K562 (cell line): ENCODE measurements at regions not wholly inside any gene's neighbourhood (a gene's known extent, or its start where the extent isn't known, plus 50 kb on each side); places are given as distances from the start of the nearest gene placed in this dataset.

Experiments used
- ATAC-seq: fragments of 200-7000 bp; cut with Tn5 transposase; 3 replicates; pipeline ENCODE4 v1.9.1; 2020; ENCODE audit warnings: moderate library complexity
- BruUV-seq: library from RNA; stranded (reverse); fragments of 400-500 nt; replicated peaks from 2 replicates; lab custom pipeline; 2021; lab: Mats Ljungman, UMichigan
- CTCF ChIA-PET: fragments of 300-600 bp; formaldehyde crosslinking; extraction: SDS; loops from one replicate; lab custom pipeline; 2021; ENCODE audit warnings: low intra/inter-chr PET ratio; lab: Yijun Ruan, JAX
- POLR2A ChIA-PET: fragments of 300-600, 350-650 bp; sonication (Branson Sonifier 250); formaldehyde crosslinking; extraction: SDS; loops from one replicate; lab custom pipeline; 2021; ENCODE audit warnings: antibody characterized with exemption, inconsistent platforms; lab: Yijun Ruan, JAX
- DNase-seq, 4 experiments: peaks; one replicate each; pipeline versions ENCODE4 v3.0.0 to v3.0.0-alpha.2; 2011 to 2018; ENCODE audit warnings: low spot score in 3 of 4, mixed read lengths in 3 of 4; ENCODE audit errors: extremely low read depth in 1 of 4
- FAIRE-seq: peaks from 2 replicates; lab custom pipeline; 2011; peaks lifted over from hg19 to GRCh38; lab: Jason Lieb, UNC
- H2AFZ ChIP-seq: 2 replicates; pipeline ENCODE4 v1.6.0; 2011; ENCODE audit warnings: low read depth, low read length, control low read depth, inconsistent platforms
- H3K27ac ChIP-seq: fragments of 200-600 bp; 3 replicates; pipeline ENCODE4 v1.8.0; 2011; ENCODE audit warnings: low read depth, mild to moderate bottlenecking, control low read depth, inconsistent platforms, low read length, moderate library complexity, mixed read lengths; ENCODE audit errors: extremely low read depth
- H3K27me3 ChIP-seq, 2 experiments: fragments of 300-600 bp in 1 of 2; 2 replicates in 1 of 2; 3 replicates in 1 of 2; pipeline versions ENCODE4 v1.6.0 to v1.8.0; 2011; ENCODE audit warnings: inconsistent platforms in 2 of 2, low read length in 2 of 2, mild to moderate bottlenecking in 1 of 2, mixed read lengths in 1 of 2, moderate library complexity in 1 of 2; ENCODE audit not compliant: control insufficient read depth in 2 of 2, insufficient read depth in 2 of 2
- H3K36me3 ChIP-seq: fragments of 300-600 bp; 3 replicates; pipeline ENCODE4 v1.8.0; 2011; ENCODE audit warnings: mild to moderate bottlenecking, low read length, inconsistent platforms; ENCODE audit not compliant: control insufficient read depth, insufficient read depth
- H3K4me1 ChIP-seq, 2 experiments: fragments of 200-600 bp in 1 of 2; replicated peaks in 1 of 2; 2 replicates in 1 of 2; 3 replicates in 1 of 2; pipeline versions ENCODE4 v1.5.1 to v1.8.0; 2011; ENCODE audit warnings: inconsistent platforms in 2 of 2, low read length in 2 of 2, mild to moderate bottlenecking in 1 of 2, mixed read lengths in 1 of 2, moderate library complexity in 1 of 2; ENCODE audit not compliant: control insufficient read depth in 2 of 2, insufficient read depth in 2 of 2
- H3K4me2 ChIP-seq: 2 replicates; pipeline ENCODE4 v1.6.1; 2011; ENCODE audit warnings: low read length, control low read depth, inconsistent platforms, mixed read lengths; ENCODE audit not compliant: insufficient read depth
- H3K4me3 ChIP-seq: fragments of 200-600 bp; sonication (generic), shearing (Covaris generic); 2 replicates; pipeline ENCODE4 v1.5.1; 2016; ENCODE audit warnings: control low read depth, inconsistent platforms
- H3K79me2 ChIP-seq: fragments of 200-600 bp; 3 replicates; pipeline ENCODE4 v1.8.0; 2011; ENCODE audit warnings: low read length, inconsistent platforms; ENCODE audit not compliant: control insufficient read depth, insufficient read depth
- H3K9ac ChIP-seq, 2 experiments: 2 replicates each; pipeline versions ENCODE4 v1.6.0 to v1.6.1; 2011; ENCODE audit warnings: low read depth in 2 of 2, low read length in 2 of 2, control low read depth in 1 of 2, inconsistent platforms in 1 of 2, mild to moderate bottlenecking in 1 of 2, mixed read lengths in 1 of 2; ENCODE audit not compliant: insufficient read depth in 1 of 2
- H3K9me1 ChIP-seq: one replicate; pipeline ENCODE4 v1.6.0; 2011; ENCODE audit warnings: inconsistent platforms, mild to moderate bottlenecking, low read length, moderate library complexity; ENCODE audit not compliant: control insufficient read depth, insufficient read depth
- H3K9me3 ChIP-seq: replicated peaks from 2 replicates; pipeline ENCODE4 v1.5.1; 2011; ENCODE audit warnings: low read depth, low read length, inconsistent platforms; ENCODE audit not compliant: control insufficient read depth, insufficient read depth
- H4K20me1 ChIP-seq: replicated peaks from 2 replicates; pipeline ENCODE4 v1.6.1; 2011; ENCODE audit warnings: low read length, inconsistent platforms, mixed read lengths; ENCODE audit not compliant: control insufficient read depth, insufficient read depth
- FOXA3 ChIP-seq, 2 experiments: fragments of 450-650 bp in 1 of 2; sonication (generic) in 1 of 2; formaldehyde crosslinking; IDR thresholded peaks in 1 of 2; conservative IDR thresholded peaks in 1 of 2; 2 replicates each; pipeline versions ENCODE4 v1.4.0 to v1.8.0; 2020 to 2022; ENCODE audit warnings: mild to moderate bottlenecking in 2 of 2, missing genetic modification reagents in 1 of 2
- GABPA ChIP-seq: fragments of 200-800 bp; sonication (Bioruptor generic); conservative IDR thresholded peaks from 2 replicates; pipeline ENCODE4 v1.6.1; 2016; ENCODE audit warnings: low read depth, missing genetic modification characterization, missing compliant biosample characterization
- HMBOX1 ChIP-seq: sonication (generic); IDR thresholded peaks from 2 replicates; pipeline ENCODE4 v1.6.1; 2016
- MAFG ChIP-seq: fragments of 450-650 bp; conservative IDR thresholded peaks from 2 replicates; pipeline ENCODE4 v1.6.1; 2016; ENCODE audit warnings: missing genetic modification characterization, missing compliant biosample characterization
- MTA1 ChIP-seq: fragments of 450-650 bp; IDR thresholded peaks from 2 replicates; pipeline ENCODE4 v1.6.1; 2017; ENCODE audit warnings: borderline replicate concordance
- TSC22D4 ChIP-seq: fragments of 450-650 bp; IDR thresholded peaks from 2 replicates; pipeline ENCODE4 v1.6.1; 2016; ENCODE audit warnings: missing genetic modification characterization, missing biosample characterization, control low read depth
- USF1 ChIP-seq: sonication (generic); formaldehyde crosslinking; IDR thresholded peaks from 2 replicates; pipeline ENCODE4 v1.9.0; 2022; ENCODE audit warnings: mild to moderate bottlenecking, missing genetic modification reagents
- ZKSCAN8 ChIP-seq: fragments of 200-800 bp; sonication (Bioruptor generic); IDR thresholded peaks from 2 replicates; pipeline ENCODE4 v1.6.1; 2016; ENCODE audit warnings: missing genetic modification characterization, missing compliant biosample characterization
- ZNF766 ChIP-seq: fragments of 200-800 bp; sonication (Bioruptor generic); conservative IDR thresholded peaks from 2 replicates; pipeline ENCODE4 v1.6.1; 2016; ENCODE audit warnings: missing genetic modification characterization, missing compliant biosample characterization
- WGBS: fragments of 100-300 bp; shearing (Covaris generic); methylation state at CpG from one replicate; pipeline ENCODE4 v1.1.6; 2016; ENCODE audit warnings: low coverage, mixed read lengths; ENCODE audit not compliant: insufficient coverage; ENCODE audit errors: missing lambda C conversion rate; 5-methylcytosine and 5-hydroxymethylcytosine counted together
- in situ Hi-C: fragments of 300-500 bp; cut with MboI; formaldehyde crosslinking; loops from 4 replicates; pipeline ENCODE4 v1.15.0; 2018; ENCODE audit warnings: inconsistent platforms, mixed read lengths
- intact Hi-C: fragments of 100-400 bp; cut with micrococcal nuclease; formaldehyde crosslinking; loops from 2 replicates; pipeline ENCODE4 v1.14.2; 2022
- TF ChIP-seq, protein P1 (sequence below): fragments of 250-450 bp; sonication (Bioruptor Pico); IDR thresholded peaks from 2 replicates; pipeline ENCODE4 v1.4.0; 2020; ENCODE audit warnings: mild to moderate bottlenecking
- TF ChIP-seq, protein P2 (sequence below): fragments of 450-650 bp; formaldehyde crosslinking; IDR thresholded peaks from 2 replicates; pipeline ENCODE4 v1.4.0; 2020; ENCODE audit warnings: mild to moderate bottlenecking, moderate library complexity
- TF ChIP-seq, protein P3 (sequence below): fragments of 450-650 bp; conservative IDR thresholded peaks from 2 replicates; pipeline ENCODE4 v1.6.1; 2016; ENCODE audit warnings: missing genetic modification characterization, low read depth, mild to moderate bottlenecking, missing compliant biosample characterization, moderate library complexity

DNA sequence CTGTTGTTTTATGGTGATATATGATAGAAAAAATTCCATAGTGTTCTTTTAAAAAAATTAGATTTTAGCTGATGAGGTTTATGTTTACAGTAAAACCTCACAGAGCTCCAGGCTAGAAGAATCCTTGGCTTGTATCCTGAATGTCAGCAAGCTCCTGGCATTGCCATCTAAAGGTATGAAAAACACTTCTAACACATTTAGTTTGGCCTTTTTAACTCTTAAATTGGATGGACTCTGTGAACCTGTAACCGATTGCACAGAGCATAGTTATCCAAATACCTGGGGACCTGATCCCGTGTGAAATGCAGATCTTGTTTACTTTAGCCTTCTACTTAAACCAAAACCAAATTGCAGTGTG, 241.1 kb upstream of the DCN start (continued):
- TF ChIP-seq GABPA (tag) (no peak), TSC22D4 (tag) (no peak), MAFG (no peak), USF1 (CRISPR knock-in tag) (no peak)
- TF ChIP-seq, protein P1, sequence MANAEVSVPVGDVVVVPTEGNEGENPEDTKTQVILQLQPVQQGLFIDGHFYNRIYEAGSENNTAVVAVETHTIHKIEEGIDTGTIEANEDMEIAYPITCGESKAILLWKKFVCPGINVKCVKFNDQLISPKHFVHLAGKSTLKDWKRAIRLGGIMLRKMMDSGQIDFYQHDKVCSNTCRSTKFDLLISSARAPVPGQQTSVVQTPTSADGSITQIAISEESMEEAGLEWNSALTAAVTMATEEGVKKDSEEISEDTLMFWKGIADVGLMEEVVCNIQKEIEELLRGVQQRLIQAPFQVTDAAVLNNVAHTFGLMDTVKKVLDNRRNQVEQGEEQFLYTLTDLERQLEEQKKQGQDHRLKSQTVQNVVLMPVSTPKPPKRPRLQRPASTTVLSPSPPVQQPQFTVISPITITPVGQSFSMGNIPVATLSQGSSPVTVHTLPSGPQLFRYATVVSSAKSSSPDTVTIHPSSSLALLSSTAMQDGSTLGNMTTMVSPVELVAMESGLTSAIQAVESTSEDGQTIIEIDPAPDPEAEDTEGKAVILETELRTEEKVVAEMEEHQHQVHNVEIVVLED (CRISPR knock-in tag): no peak

DNA sequence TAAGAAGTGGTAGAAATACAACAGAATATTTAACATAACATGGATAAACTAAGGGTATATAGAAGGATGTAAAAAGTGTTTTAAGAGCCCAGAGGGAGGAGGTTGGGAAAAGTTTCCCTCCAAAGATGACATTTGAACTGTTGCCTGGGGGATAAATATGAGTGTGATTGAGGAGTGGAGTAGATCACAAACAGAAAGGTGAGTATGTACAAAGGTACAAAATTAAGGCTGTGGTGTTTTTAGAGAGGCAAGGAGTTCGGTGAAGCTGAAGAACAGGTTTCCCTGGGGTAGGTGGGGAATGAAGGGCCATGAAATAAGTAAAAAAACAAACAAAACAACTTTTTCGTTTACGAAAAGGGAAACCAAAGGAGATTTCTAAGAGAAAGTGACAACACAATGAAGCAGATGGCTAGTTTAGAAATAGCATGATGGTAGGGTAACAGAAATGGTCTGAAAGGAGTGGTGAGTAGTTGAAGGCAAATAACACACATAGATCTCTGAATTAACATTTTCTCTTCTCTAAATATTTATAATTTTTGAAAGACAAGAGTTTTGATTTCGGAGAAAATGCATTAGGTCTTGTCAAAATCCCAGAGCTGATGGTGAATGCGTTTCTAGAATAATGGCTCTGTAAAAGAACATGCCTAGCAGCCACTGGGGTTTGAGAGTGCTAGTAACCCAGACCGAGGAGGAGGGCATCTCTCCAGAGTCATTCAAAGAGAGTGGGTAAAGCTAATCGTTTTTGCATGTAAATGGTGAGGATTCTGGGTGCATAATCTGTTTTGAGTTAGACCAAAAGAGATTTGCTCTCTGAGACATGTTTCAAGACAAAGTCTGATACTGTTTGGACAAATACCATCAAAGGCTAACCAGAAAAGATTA, 240.4 kb upstream of the DCN start:
- H3K36me3 ChIP-seq: no peaks in the 10 kb centered on the region
- ChIA-PET CTCF (no interaction called here), POLR2A (interaction anchor here (1.0 kb wide), 1 partner anchor 9 kb away, joined by 3 read pairs; no protein-coding TSS in a partner anchor)
- intact Hi-C loops (no loop called here), in situ Hi-C loops (no loop called here)
- DNase-seq (no peak), ATAC-seq (no peak), FAIRE-seq (no peak)
- no peak overlapping the region for H3K4me2 ChIP-seq
- peaks cover 0 to 4% of the 10 kb centered on the region in 2 experiments; a peak in 1 of 5 replicates for H3K4me1 ChIP-seq
- 50% methylated on average over 7 of the region's 7 CpGs for WGBS
- no peaks in the 10 kb centered on the region for H3K9me3 ChIP-seq
- no peak overlapping the region for H3K4me3 ChIP-seq
- H2AFZ ChIP-seq: no peak overlapping the region
- H3K9ac ChIP-seq: no peak overlapping the region
- H3K79me2 ChIP-seq: no peaks in the 10 kb centered on the region
- H3K27ac ChIP-seq: no peak overlapping the region
- H4K20me1 ChIP-seq: no peaks in the 10 kb centered on the region
- no peaks in the 10 kb centered on the region for H3K27me3 ChIP-seq
- H3K9me1 ChIP-seq: no peaks in the 10 kb centered on the region
- no TSS peak for BruUV-seq
- TF ChIP-seq HMBOX1: no peak
- no peak for TF ChIP-seq ZKSCAN8 (CRISPR knock-in tag)
- TF ChIP-seq, protein P2, sequence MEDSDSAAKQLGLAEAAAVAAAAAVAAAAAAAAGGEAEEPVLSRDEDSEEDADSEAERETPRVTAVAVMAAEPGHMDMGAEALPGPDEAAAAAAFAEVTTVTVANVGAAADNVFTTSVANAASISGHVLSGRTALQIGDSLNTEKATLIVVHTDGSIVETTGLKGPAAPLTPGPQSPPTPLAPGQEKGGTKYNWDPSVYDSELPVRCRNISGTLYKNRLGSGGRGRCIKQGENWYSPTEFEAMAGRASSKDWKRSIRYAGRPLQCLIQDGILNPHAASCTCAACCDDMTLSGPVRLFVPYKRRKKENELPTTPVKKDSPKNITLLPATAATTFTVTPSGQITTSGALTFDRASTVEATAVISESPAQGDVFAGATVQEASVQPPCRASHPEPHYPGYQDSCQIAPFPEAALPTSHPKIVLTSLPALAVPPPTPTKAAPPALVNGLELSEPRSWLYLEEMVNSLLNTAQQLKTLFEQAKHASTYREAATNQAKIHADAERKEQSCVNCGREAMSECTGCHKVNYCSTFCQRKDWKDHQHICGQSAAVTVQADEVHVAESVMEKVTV (CRISPR knock-in tag): no peak
- no peak for TF ChIP-seq ZNF766 (CRISPR knock-in tag)
- TF ChIP-seq, protein P3, sequence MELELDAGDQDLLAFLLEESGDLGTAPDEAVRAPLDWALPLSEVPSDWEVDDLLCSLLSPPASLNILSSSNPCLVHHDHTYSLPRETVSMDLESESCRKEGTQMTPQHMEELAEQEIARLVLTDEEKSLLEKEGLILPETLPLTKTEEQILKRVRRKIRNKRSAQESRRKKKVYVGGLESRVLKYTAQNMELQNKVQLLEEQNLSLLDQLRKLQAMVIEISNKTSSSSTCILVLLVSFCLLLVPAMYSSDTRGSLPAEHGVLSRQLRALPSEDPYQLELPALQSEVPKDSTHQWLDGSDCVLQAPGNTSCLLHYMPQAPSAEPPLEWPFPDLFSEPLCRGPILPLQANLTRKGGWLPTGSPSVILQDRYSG (tag): no peak
- no peak for TF ChIP-seq MTA1
- TF ChIP-seq FOXA3 (CRISPR knock-in tag; conservative IDR thresholded peaks at IDR 0.05 in 1 of 2, IDR thresholded peaks at IDR 0.05 in 1 of 2): no peak
